Panc1 (cell line): ENCODE measurements at regions not wholly inside any gene's neighbourhood (a gene's known extent, or its start where the extent isn't known, plus 50 kb on each side); places are given as distances from the start of the nearest gene placed in this dataset.

Experiments used
- ATAC-seq: fragments of 200-7000 bp; cut with Tn5 transposase; 2 replicates; pipeline ENCODE4 v1.9.1; 2020; ENCODE audit warnings: mild to moderate bottlenecking, moderate library complexity
- BruUV-seq: library from RNA; stranded (reverse); fragments of 400-500 nt; replicated peaks from 2 replicates; lab custom pipeline; 2021; lab: Mats Ljungman, UMichigan
- CTCF ChIA-PET: fragments of 300-600 bp; sonication (Branson Sonifier 250); formaldehyde crosslinking; loops from one replicate; lab custom pipeline; 2022; ENCODE audit warnings: antibody characterized with exemption; lab: Charles Lee
- POLR2A ChIA-PET: fragments of 300-600 bp; sonication (Branson Sonifier 250); formaldehyde crosslinking; loops from one replicate; lab custom pipeline; 2022; ENCODE audit warnings: antibody characterized with exemption; lab: Charles Lee
- DNase-seq: peaks from one replicate; pipeline ENCODE4 v3.0.0-alpha.2; 2010; ENCODE audit warnings: low read depth, low spot score
- H3K27ac ChIP-seq: 2 replicates; pipeline ENCODE4 v1.5.1; 2011; ENCODE audit warnings: mild to moderate bottlenecking, low read length, inconsistent platforms
- H3K27me3 ChIP-seq: fragments of 200-500 bp; sonication (Bioruptor generic); 2 replicates; pipeline ENCODE4 v1.6.0; 2014; ENCODE audit warnings: low read length, inconsistent platforms; ENCODE audit not compliant: control insufficient read depth, insufficient read depth
- H3K36me3 ChIP-seq: fragments of 200-500 bp; sonication (Bioruptor generic); 2 replicates; pipeline ENCODE4 v1.5.1; 2014; ENCODE audit warnings: inconsistent platforms, mild to moderate bottlenecking, low read length, moderate library complexity; ENCODE audit not compliant: control insufficient read depth, insufficient read depth
- H3K4me1 ChIP-seq: 2 replicates; pipeline ENCODE4 v1.5.1; 2011; ENCODE audit warnings: inconsistent platforms, mild to moderate bottlenecking, low read length, moderate library complexity; ENCODE audit not compliant: control insufficient read depth, insufficient read depth
- H3K4me3 ChIP-seq, 2 experiments: 2 replicates each; pipeline ENCODE4 v1.5.1; 2011 to 2012; ENCODE audit warnings: low read depth in 2 of 2, low read length in 2 of 2, mild to moderate bottlenecking in 2 of 2, inconsistent platforms in 1 of 2, moderate library complexity in 1 of 2
- H3K9me3 ChIP-seq: fragments of 200-500 bp; sonication (Bioruptor generic); 2 replicates; pipeline ENCODE4 v1.5.1; 2014; ENCODE audit warnings: low read depth, mild to moderate bottlenecking, inconsistent platforms, low read length, moderate library complexity; ENCODE audit not compliant: control insufficient read depth, insufficient read depth
- CTCF ChIP-seq: fragments of 450-650 bp; IDR thresholded peaks from 2 replicates; pipeline ENCODE4 v1.5.1; 2017; ENCODE audit warnings: mild to moderate bottlenecking
- POLR2AphosphoS5 ChIP-seq: IDR thresholded peaks from 2 replicates; pipeline ENCODE4 v1.6.1; 2012; ENCODE audit warnings: mild to moderate bottlenecking, low read depth, low read length, moderate library complexity
- REST ChIP-seq, 2 experiments: IDR thresholded peaks; 2 replicates each; pipeline ENCODE4 v1.6.1; 2011 to 2012; ENCODE audit warnings: low read depth in 2 of 2, control low read depth in 1 of 2, low read length in 1 of 2, mild to moderate bottlenecking in 1 of 2, moderate library complexity in 1 of 2; ENCODE audit not compliant: insufficient read depth in 1 of 2
- SIN3A ChIP-seq: IDR thresholded peaks from 2 replicates; pipeline ENCODE4 v1.6.1; 2012; ENCODE audit warnings: low read depth, mild to moderate bottlenecking, low read length, moderate library complexity, borderline replicate concordance; ENCODE audit not compliant: insufficient read depth
- TCF7L2 ChIP-seq: IDR thresholded peaks from 2 replicates; pipeline ENCODE4 v1.6.1; 2011; ENCODE audit warnings: mild to moderate bottlenecking, low read depth, low read length, inconsistent platforms
- in situ Hi-C: cut with HindIII; loops from 2 replicates; pipeline ENCODE4 v1.10.0; 2016; ENCODE audit warnings: low sequenced_read_pairs, low pct_unique_long_range_greater_than_20kb
- intact Hi-C: fragments of 100-400 bp; cut with micrococcal nuclease; formaldehyde crosslinking; loops from one replicate; pipeline ENCODE4 v1.10.0; 2022; ENCODE audit not compliant: unreplicated experiment

- H3K9me3 ChIP-seq, result no peaks in the 10 kb centered on the region
- H3K27me3 ChIP-seq, result no peaks in the 10 kb centered on the region
- no peak overlapping the region for H3K4me3 ChIP-seq
- intact Hi-C loops, result no loop called here
- ChIA-PET POLR2A (no interaction called here), CTCF (no interaction called here)
- in situ Hi-C loops, result no loop called here
- peaks cover 7% of the 10 kb centered on the region; the same call in 1 of the 2 replicates for H3K4me1 ChIP-seq
- TF ChIP-seq REST (IDR thresholded peaks at IDR 0.05; ENCODE audit: insufficient read depth in 1 of 2, low read depth in 2 of 2, low read length in 1 of 2) (no peak), POLR2AphosphoS5 (no peak), CTCF (no peak), SIN3A (no peak), TCF7L2 (no peak)
- DNase-seq, result no peak
- H3K27ac ChIP-seq, result no peak overlapping the region
- BruUV-seq, result no TSS peak
- no peak for ATAC-seq
- no peaks in the 10 kb centered on the region for H3K36me3 ChIP-seq
These were observed 114.3 kb upstream of the PRNP start for GRCh38 chr20:4571759-4572531.

GRCh38 chr20:4569865-4570264 lies 116.4 kb upstream of the PRNP start:
- TF ChIP-seq REST (IDR thresholded peaks at IDR 0.05; ENCODE audit: insufficient read depth in 1 of 2, low read depth in 2 of 2, low read length in 1 of 2), result no peak
- TF ChIP-seq SIN3A, result no peak
- TF ChIP-seq POLR2AphosphoS5, result no peak
- no peak for TF ChIP-seq CTCF
- no peak for TF ChIP-seq TCF7L2
- no peak overlapping the region for H3K4me3 ChIP-seq
- intact Hi-C loops (no loop called here), in situ Hi-C loops (no loop called here)
- no peaks in the 10 kb centered on the region for H3K9me3 ChIP-seq
- no peak overlapping the region for H3K27ac ChIP-seq
- no TSS peak for BruUV-seq
- no peaks in the 10 kb centered on the region for H3K36me3 ChIP-seq
- peaks cover 7% of the 10 kb centered on the region; the same call in 1 of the 2 replicates for H3K4me1 ChIP-seq
- DNase-seq, result no peak
- ChIA-PET POLR2A (interaction anchor here (0.6 kb wide), 1 partner anchor 240 kb away, joined by 4 read pairs; no protein-coding TSS in a partner anchor), CTCF (no interaction called here)
- H3K27me3 ChIP-seq, result no peaks in the 10 kb centered on the region
- no peak for ATAC-seq
